HG03354 (cell line): ENCODE measurements at regions not wholly inside any gene's neighbourhood (a gene's known extent, or its start where the extent isn't known, plus 50 kb on each side); places are given as distances from the start of the nearest gene placed in this dataset.
"Not testable (repeated sequence)": the region's sequence is repeated elsewhere in the genome, so short reads cannot be mapped to it uniquely, and the experiment has no call there.

Experiments
- ATAC-seq: cut with Tn5 transposase; IDR thresholded peaks from one replicate; pipeline ENCODE4 v1.9.1; 2021; ENCODE audit warnings: mild to moderate bottlenecking; ENCODE audit not compliant: unreplicated experiment, poor library complexity, severe bottlenecking

GRCh38 chr1:191414981-191415640 is 743.2 kb upstream of the RGS18 start:
- no peak for ATAC-seq

DNA sequence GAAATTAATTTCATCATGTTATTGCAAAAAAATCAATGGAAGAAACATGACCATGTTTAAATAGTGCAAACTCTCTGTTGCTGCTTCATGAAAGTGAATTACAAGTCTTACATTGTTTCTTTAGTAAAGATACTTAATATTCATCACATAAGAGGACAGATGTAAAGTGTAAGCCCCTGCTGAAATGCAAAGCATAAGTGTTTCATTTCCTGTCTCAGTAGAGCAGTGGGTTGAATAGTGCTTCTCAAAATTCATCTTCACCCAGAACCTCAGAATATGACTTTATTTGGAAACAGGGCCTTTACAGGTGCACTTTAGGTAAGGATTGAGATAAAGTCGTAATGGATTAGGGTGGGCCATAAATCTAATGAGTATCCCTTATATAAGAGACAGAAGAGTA is 738.4 kb upstream of the RGS18 start:
- no peak for ATAC-seq

- no peak for ATAC-seq
These were observed 730.7 kb upstream of the RGS18 start for GRCh38 chr1:191427593-191427992.

- ATAC-seq: no peak
These were observed 725.4 kb upstream of the RGS18 start for GRCh38 chr1:191432817-191433216.

DNA sequence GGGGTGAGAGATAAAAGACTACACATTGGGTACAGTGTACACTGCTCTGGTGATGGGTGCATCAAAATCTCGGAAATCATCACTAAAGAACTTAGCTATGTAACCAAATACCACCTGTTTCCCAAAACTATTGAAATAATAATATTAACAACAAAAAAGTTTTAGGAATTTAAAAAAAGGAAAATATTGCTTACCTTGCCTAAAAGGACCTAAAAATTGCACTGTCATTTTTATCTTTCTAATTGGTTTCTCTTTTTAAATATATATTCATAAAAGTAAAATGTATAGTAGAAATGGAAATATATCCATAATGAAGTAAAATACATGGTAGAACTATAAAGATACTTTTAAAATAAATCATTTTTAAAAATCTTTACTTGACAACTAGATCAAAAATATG is 719.3 kb upstream of the RGS18 start:
- no peak for ATAC-seq

DNA sequence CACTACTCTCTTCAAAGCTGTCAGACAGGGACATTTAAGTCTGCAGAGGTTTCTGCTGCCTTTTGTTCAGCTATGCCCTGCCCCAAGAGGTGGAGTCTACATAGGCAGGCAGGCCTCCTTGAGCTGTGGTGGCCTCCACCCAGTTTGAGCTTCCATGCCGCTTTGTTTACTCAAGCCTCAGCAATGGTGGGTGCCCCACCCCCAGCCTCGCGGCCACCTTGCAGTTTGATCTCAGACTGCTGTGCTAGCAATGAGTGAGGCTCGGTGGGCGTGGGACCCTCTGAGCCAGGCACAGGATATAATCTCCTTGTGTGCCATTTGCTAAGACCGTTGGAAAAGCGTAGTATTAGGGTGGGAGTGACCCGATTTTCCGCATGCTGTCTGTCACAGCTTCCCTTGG is 710.0 kb upstream of the RGS18 start:
- ATAC-seq: not testable (repeated sequence)

DNA sequence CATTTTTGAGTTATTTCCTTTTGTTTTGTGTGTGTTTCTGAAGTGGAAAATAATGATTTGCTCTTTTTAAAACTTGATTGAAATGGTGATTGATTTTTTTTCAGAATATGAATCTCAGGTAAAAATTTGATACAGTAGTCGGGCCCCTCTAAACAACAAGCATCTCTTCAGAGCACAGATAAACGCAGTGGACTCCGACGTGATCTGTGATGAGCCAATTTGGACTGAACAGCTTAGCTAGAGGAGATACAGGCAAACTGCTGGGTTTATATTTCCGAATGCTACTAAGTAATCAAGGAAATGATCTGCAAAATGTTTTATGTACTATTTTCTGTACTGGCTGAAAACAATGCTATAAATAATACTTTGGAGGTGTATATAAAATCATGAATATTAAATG is 705.7 kb upstream of the RGS18 start:
- ATAC-seq: no peak

DNA sequence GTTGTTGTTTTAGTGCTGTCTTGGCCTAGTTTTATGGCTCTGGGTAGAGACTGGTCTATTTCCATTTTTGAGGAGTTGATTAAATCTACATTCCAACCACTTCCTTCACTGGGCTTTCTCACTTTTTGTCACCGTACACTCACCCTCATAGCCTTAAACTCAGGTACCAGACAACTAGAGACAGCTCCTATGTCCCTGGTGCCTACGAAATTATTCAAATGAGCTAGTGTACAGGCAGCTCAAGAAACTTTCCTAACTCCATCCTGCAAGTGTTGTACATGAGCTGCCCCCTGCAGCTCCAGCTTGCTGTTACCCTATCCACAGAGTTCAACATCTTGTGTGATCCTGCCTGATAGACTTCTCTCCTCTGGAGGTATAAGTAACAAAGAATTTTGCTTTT is 704.8 kb upstream of the RGS18 start:
- no peak for ATAC-seq

DNA sequence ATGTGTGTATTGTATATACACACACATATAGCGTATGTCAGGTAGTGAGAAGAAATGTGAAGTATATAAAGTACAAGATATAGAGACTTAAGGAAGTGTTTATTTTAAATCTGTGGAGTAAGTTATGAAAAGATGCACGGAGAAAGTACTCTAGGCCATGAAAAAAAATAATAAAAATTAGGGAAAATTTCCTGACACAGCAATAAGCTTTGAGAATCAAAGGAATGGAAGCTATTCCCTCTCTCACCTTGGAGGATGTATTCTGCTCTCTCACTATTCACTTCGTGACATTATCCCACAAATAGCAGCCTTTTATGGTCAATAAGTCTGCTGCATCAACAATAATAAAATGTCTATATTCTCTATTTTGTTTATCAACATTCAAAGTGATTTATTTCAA is 700.4 kb upstream of the RGS18 start:
- no peak for ATAC-seq

DNA sequence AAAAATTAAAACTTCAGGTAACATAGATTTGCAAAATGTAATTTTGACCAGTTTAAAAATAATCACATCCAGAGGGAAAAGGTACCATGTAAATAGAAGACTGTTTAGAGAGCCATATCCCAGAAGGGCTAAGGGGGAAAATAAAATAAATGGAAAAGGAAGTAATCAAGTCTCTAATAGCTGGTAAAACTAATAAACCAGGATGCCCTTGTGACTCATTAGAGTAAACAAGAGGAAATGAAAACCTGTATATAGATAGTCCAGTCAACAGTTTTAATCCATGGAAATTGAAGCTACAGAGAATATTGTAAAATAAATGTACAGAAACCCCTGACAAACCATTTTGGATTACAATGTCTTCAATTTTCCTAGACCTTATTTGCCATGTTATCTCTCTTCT is 698.0 kb upstream of the RGS18 start:
- no peak for ATAC-seq

DNA sequence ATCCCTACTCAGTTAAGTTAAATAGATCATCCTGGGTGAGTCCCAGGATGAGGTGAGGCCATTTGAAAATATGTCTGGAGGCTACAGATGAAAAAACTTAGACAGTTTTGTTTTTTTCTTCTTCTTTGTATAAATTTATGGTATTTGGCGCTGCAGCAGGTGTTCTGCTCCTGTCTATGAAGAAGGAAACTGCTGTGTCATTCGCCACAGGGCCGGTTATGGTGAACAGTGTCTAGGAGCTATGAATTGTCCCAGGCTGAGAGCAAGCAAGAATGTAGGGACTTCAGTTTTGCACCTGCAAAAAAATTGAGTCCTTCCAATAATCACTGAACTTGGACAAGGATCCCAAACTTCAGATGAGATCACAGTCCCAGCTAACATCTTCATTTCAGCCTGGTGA is 674.3 kb upstream of the RGS18 start:
- no peak for ATAC-seq

GRCh38 chr1:191490303-191490702 is 668.0 kb upstream of the RGS18 start:
- no peak for ATAC-seq

GRCh38 chr1:191495040-191495439 is 663.2 kb upstream of the RGS18 start:
- ATAC-seq: no peak

DNA sequence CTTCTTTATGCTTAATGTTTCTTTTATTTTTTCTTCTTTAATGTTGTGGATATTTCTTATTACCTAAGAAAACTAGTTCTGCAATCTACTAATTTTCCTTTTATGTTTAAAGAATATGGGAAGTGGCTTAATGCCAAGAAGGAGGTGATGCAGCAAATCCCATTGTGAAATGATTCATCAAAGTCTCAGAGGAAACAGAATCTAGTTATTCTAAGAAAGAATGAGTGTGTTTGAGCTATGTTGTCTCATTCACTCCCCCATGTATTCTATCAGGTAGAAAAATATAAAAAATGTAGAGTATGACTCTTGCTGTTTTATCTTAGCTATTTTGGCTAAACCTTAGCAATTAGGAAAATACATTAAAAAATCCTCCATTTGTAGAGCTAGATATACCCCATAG is 659.9 kb upstream of the RGS18 start:
- ATAC-seq: no peak

- ATAC-seq: no peak
These were observed 659.4 kb upstream of the RGS18 start for GRCh38 chr1:191498825-191499224.

- no peak for ATAC-seq
These were observed 653.3 kb upstream of the RGS18 start for GRCh38 chr1:191504999-191505398.

GRCh38 chr1:191508239-191508638 is 650.0 kb upstream of the RGS18 start:
- no peak for ATAC-seq

DNA sequence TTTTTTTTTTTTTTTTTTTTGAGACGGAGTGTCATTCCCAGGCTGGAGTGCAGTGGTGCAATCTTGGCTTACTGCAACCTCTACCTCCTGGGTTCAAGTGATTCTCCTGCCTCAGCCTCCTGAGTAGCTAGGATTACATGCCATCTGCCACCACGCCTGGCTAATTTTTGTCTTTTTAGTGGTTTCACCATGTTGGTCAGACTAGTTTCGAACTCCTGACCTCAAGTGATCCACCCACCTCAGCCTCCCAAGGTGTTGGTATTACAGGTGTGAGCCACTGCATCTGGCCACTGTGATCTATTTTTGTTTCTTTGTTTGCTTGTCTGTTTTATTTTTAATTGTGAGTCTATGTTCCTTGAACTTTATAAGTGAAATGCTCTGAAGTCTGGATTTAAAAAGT is 646.8 kb upstream of the RGS18 start:
- ATAC-seq: not testable (repeated sequence)

DNA sequence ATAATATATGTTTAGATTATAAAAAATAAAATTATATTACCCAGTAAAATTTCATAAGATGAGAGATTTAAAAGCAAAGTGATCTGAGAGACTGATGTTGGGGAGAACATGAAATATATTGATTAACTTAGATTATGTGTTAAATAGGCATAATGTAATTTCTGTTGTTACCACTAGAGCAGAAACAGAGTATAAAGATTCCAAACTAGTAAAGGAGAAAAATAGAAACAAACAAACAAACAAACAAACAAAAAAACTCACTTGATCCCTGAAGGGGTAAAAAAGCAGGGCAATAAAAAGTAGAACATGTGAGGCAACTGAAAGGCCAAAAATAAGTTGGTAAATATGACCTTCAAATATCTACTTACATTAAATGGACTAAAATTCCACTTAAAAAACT is 640.4 kb upstream of the RGS18 start:
- ATAC-seq: no peak

DNA sequence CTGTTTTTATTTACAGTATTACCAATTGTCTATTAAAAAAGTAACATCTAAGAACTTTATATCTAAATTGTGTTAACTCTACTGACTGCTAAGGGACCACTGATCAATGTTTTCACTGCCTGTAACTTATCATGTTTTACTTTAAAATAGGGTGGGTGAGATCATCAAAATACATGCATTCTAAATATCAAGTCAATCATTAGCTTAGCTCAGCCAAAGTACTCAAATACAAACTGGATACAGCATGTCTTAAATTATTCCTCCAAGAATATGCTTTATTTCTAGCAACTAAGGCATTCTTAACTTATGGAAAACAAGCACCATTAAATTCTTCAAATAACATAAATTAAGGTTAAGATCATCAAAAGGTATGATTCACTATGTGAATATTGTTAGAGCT is 638.7 kb upstream of the RGS18 start:
- no peak for ATAC-seq

- no peak for ATAC-seq
These were observed 637.9 kb upstream of the RGS18 start for GRCh38 chr1:191520345-191520744.

- not testable (repeated sequence) for ATAC-seq
These were observed 632.3 kb upstream of the RGS18 start for GRCh38 chr1:191525944-191526343.
